ENCODE measurements at regions not wholly inside any gene's neighbourhood (a gene's known extent, or its start where the extent isn't known, plus 50 kb on each side); places are given as distances from the start of the nearest gene placed in this dataset.

DNA sequence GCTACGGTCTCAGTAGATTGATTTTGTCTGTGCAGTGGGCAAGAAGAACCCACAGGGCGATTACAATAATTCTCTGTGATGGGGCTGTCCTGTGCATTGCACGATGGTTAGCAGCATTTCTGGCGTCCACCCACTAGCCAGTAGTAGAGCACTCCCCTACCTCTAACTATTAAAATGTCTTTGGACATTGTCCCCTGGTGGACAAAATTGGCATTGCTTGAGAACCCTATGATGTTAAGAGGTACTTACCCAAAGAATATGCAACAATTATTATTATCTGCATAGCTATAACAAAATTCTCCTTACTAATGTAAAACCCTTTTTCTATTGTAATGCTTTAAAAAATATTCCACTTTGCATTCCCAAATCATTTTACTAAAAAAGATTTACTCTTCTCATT, 109.5 kb upstream of the VCX3A start:
- TF ChIP-seq CTCF (IDR thresholded peaks at IDR 0.05 in 8 of 11, conservative IDR thresholded peaks at IDR 0.05 in 3 of 11): no peak
- TF ChIP-seq POLR2A (IDR thresholded peaks at IDR 0.05): no peak
- TF ChIP-seq POLR2AphosphoS5 (IDR thresholded peaks at IDR 0.05): no peak
